Heart right ventricle (tissue), 16 donors: ENCODE measurements at regions not wholly inside any gene's neighbourhood (a gene's known extent, or its start where the extent isn't known, plus 50 kb on each side); places are given as distances from the start of the nearest gene placed in this dataset.

ENCODE experiments used
- ATAC-seq, 8 donors: fragments of 200-7000 bp; cut with Tn5 transposase; one replicate each; pipeline ENCODE4 v1.9.1; 2020; ENCODE audit warnings: mild to moderate bottlenecking in 8 of 8, moderate library complexity in 8 of 8, moderate number of reproducible peaks in 1 of 8
- DNase-seq, 2 donors: peaks; one replicate each; pipeline ENCODE4 v3.0.0-alpha.2; 2020
- H3K27ac ChIP-seq, 10 donors: fragments of 200-600 bp; sonication (generic) in 2 of 10; one replicate each; pipeline versions ENCODE4 v1.5.0 to v1.8.0; 2020 to 2022; ENCODE audit warnings: mild to moderate bottlenecking in 3 of 10
- H3K27me3 ChIP-seq, 7 donors: fragments of 200-600 bp; one replicate each; pipeline ENCODE4 v1.8.0; 2021 to 2022; ENCODE audit warnings: mild to moderate bottlenecking in 2 of 7
- H3K36me3 ChIP-seq, 9 donors: fragments of 200-600 bp; sonication (generic) in 1 of 9; one replicate each; pipeline versions ENCODE4 v1.5.0 to v1.8.0; 2020 to 2022; ENCODE audit warnings: mild to moderate bottlenecking in 2 of 9
- H3K4me1 ChIP-seq, 9 donors: fragments of 200-600 bp; sonication (generic) in 1 of 9; one replicate each; pipeline versions ENCODE4 v1.5.0 to v1.8.0; 2020 to 2022; ENCODE audit warnings: mild to moderate bottlenecking in 4 of 9
- H3K4me3 ChIP-seq, 10 donors: fragments of 200-600 bp; sonication (generic) in 2 of 10; one replicate each; pipeline versions ENCODE4 v1.5.0 to v1.8.0; 2020 to 2022; ENCODE audit warnings: mild to moderate bottlenecking in 7 of 10, moderate library complexity in 2 of 10
- H3K9me3 ChIP-seq, 11 donors: fragments of 200-600 bp in 10 of 11; sonication (generic) in 2 of 11; one replicate each; pipeline versions ENCODE4 v1.5.0 to v1.8.0; 2013 to 2022; ENCODE audit warnings: mild to moderate bottlenecking in 2 of 11, control low read depth in 1 of 11, moderate library complexity in 1 of 11
- WGBS, 2 donors: extraction: QIAGEN DNeasy Blood & Tissue Kit; methylation state at CpG; one replicate each; pipeline ENCODE4 v1.1.7; 2013; ENCODE audit warnings: inconsistent platforms in 1 of 2; 5-methylcytosine and 5-hydroxymethylcytosine counted together
- intact Hi-C, 10 donors: fragments of 100-400 bp; cut with DNase I; formaldehyde crosslinking; loops; one replicate each; pipeline versions ENCODE4 v1.11.1 to v1.14.2; 2022
- TF ChIP-seq, protein P1 (sequence below), 9 donors: fragments of 200-600 bp; sonication (generic) in 2 of 9; IDR thresholded peaks; one replicate each; pipeline versions ENCODE4 v1.5.0 to v1.8.0; 2021 to 2022; ENCODE audit warnings: antibody characterized with exemption in 9 of 9, mild to moderate bottlenecking in 5 of 9, moderate library complexity in 1 of 9
- donor health status: Arrhythmogenic right ventricular cardiomyopathy.
- donor health status: ischemic (EF 13 %, LVEDD 7.1; RV severe dilation, severe dysfunction).
- donor health status: healthy with polysubstance abuse.
- donor health status: DM: no; HTN: yes; CAD: no.
- donor health status: DM: no; HTN: no; CAD: no.
- donor health status: ischemic (EF 25% LVEDD 6.9; RV normal size, moderate dysfunction).
- donor health status: ischemic (EF 25% LVEDD 5.7; RV mildly dilated, moderate dysfunction).
- donor health status: healthy.
- donor health status: DM: yes; HTN: yes; CAD: no.
- donor health status: Ischemic cardiomyopathy.
- donor health status: ischemic (EF 35%, LVEDD 5.7; RV mildly dilated, moderate dysfunction).
- donor health status: nonischemic (EF 11% LVEDD 7.7; RV severe dilation, severe dysfunction).
- donor health status: DM: yes; HTN: yes; CAD: no.
- donor health status: PGD.
- donor health status: ischemic (EF 29% LVEDD 5.4; RV normal size, mild dysfunction).
- donor health status: nonischemic (EF 23%, LVEDD 6.1; RV moderate dilation, normal function).

DNA sequence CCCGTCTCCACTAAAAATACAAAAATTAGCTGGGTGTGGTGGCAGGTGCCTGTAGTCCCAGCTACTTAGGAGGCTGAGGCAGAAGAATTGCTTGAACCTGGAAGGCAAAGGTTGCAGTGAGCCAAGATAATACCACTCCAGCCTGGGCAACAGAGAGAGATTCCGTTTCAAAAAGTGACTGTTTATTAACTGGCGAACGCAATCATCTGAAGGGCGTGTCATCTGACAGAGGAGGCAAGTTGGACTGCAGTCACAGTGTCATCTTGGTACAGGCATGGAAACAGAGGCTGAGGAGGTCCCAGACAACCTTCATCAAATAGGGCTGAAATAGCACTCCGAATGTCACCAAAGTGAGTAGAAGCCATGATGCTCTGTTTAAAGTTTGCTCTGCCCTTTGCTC is 75.3 kb upstream of the NFE2L3 start:
- H3K36me3 ChIP-seq, result no peaks in the 10 kb centered on the region
- TF ChIP-seq, protein P1, sequence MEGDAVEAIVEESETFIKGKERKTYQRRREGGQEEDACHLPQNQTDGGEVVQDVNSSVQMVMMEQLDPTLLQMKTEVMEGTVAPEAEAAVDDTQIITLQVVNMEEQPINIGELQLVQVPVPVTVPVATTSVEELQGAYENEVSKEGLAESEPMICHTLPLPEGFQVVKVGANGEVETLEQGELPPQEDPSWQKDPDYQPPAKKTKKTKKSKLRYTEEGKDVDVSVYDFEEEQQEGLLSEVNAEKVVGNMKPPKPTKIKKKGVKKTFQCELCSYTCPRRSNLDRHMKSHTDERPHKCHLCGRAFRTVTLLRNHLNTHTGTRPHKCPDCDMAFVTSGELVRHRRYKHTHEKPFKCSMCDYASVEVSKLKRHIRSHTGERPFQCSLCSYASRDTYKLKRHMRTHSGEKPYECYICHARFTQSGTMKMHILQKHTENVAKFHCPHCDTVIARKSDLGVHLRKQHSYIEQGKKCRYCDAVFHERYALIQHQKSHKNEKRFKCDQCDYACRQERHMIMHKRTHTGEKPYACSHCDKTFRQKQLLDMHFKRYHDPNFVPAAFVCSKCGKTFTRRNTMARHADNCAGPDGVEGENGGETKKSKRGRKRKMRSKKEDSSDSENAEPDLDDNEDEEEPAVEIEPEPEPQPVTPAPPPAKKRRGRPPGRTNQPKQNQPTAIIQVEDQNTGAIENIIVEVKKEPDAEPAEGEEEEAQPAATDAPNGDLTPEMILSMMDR (IDR thresholded peaks at IDR 0.05), result no peak
- no peak for DNase-seq
- H3K27me3 ChIP-seq, result peaks cover 0 to 88% (median 83%) of the 10 kb centered on the region in 7 donors
- H3K4me3 ChIP-seq, result no peak overlapping the region
- ATAC-seq, result no peak
- intact Hi-C loops, result loop anchor here in 1 of 10 donors (5.0 kb wide), 1 partner anchor 291 kb away; no protein-coding TSS in a partner anchor
- H3K27ac ChIP-seq, result no peak overlapping the region
- H3K9me3 ChIP-seq, result no peaks in the 10 kb centered on the region
- WGBS, 2 donors, result 87 to 91% methylated on average over 6 of the region's 6 CpGs
- peaks cover 0 to 7% (median 0%) of the 10 kb centered on the region in 9 donors for H3K4me1 ChIP-seq

- ATAC-seq, result peak in 7 of 8 donors; percentile 65 to 83 (median 79)
- WGBS, 2 donors, result 15% methylated on average over 19 of the region's 19 CpGs
- Histone ChIP-seq H3K9me3 (no peaks in the 10 kb centered on the region), H3K4me3 (no peak overlapping the region), H3K4me1 (peaks cover 0 to 7% (median 0%) of the 10 kb centered on the region in 9 donors), H3K27ac (no peak overlapping the region), H3K27me3 (peaks cover 0 to 93% (median 82%) of the 10 kb centered on the region in 7 donors), H3K36me3 (no peaks in the 10 kb centered on the region)
- TF ChIP-seq, protein P1 (IDR thresholded peaks at IDR 0.05), result peak in 7 of 9 donors; percentile 29 to 54 (median 40)
- DNase-seq, result peak; percentile 35 to 55
- intact Hi-C loops, result loop anchor here in 1 of 10 donors (5.0 kb wide), 1 partner anchor 289 kb away; no protein-coding TSS in a partner anchor
These were observed 73.3 kb upstream of the NFE2L3 start for GRCh38 chr7:26078437-26079336.

DNA sequence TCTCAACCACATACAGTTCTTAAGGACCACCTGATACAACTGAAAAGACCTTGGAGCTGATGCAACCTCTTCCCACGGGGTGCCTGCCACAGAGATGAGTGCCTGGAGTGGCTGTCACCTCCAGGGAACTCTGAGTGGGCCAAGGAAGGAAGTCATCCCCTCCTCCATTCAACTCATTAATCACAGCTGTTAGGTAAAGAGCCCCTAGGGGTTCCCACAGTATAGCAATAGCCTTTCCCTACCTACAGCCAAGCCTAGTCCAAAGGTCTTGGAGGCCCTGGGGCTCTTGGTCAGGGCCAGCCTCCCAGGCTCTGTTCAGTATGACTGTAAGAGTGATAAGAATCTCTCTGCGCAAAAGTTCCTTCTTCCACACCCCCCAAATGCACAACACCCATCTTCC is 70.4 kb upstream of the NFE2L3 start:
- Histone ChIP-seq H3K36me3 (no peaks in the 10 kb centered on the region), H3K4me1 (peaks cover 0 to 7% (median 0%) of the 10 kb centered on the region in 9 donors), H3K4me3 (no peak overlapping the region), H3K27ac (no peak overlapping the region), H3K9me3 (no peaks in the 10 kb centered on the region), H3K27me3 (peaks cover 0 to 72% (median 62%) of the 10 kb centered on the region in 7 donors)
- ATAC-seq (no peak), DNase-seq (no peak)
- TF ChIP-seq, protein P1 (IDR thresholded peaks at IDR 0.05), result no peak
- WGBS, 2 donors, result 51 to 55% methylated on average over 2 of the region's 2 CpGs
- intact Hi-C loops, result loop anchor here in 6 of 10 donors (10.0 kb wide), 5 partner anchors 73 to 1083 kb away; partner anchors contain the start of genes HOXA9 (in 1 of the 6) and NFE2L3 (in 1 of the 6)

- intact Hi-C loops, result loop anchor here in 6 of 10 donors (10.0 kb wide), 5 partner anchors 72 to 1082 kb away; partner anchors contain the start of genes HOXA9 (in 1 of the 6) and NFE2L3 (in 1 of the 6)
- no peak for DNase-seq
- Histone ChIP-seq H3K4me3 (no peak overlapping the region), H3K27me3 (peaks cover 0 to 57% (median 48%) of the 10 kb centered on the region in 7 donors), H3K36me3 (no peaks in the 10 kb centered on the region), H3K4me1 (peaks cover 0 to 7% (median 0%) of the 10 kb centered on the region in 9 donors), H3K9me3 (no peaks in the 10 kb centered on the region), H3K27ac (no peak overlapping the region)
- 35 to 45% methylated on average over 2 of the region's 2 CpGs for WGBS, 2 donors
- no peak for ATAC-seq
- TF ChIP-seq, protein P1 (IDR thresholded peaks at IDR 0.05), result no peak
These were observed 68.9 kb upstream of the NFE2L3 start for GRCh38 chr7:26083113-26083512.
